HG02763 (cell line): ENCODE measurements at regions not wholly inside any gene's neighbourhood (a gene's known extent, or its start where the extent isn't known, plus 50 kb on each side); places are given as distances from the start of the nearest gene placed in this dataset.
"Not testable (repeated sequence)": the region's sequence is repeated elsewhere in the genome, so short reads cannot be mapped to it uniquely, and the experiment has no call there.

ENCODE experiments used
- ATAC-seq: cut with Tn5 transposase; IDR thresholded peaks from one replicate; pipeline ENCODE4 v1.9.1; 2021; ENCODE audit warnings: mild to moderate bottlenecking, moderate library complexity; ENCODE audit not compliant: unreplicated experiment

DNA sequence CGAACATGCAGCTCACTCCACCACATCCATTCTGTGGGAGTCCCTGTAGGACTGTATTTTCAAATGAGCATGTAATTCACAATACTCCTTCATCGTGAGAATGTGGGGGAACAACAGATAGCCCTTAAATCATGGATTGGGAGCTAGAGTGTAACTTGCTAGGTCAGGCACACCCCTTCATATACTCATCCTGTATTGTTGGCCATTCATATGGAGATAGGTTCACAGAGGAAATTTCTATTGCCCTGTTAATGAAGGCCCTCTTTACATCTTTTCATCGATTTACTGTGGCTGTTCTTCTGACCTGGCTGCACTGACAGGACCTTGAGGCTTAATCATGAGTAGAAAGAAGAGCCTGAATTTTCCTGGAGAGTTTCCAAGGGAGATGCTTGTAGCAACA lies 193.8 kb upstream of the DPP10 start:
- ATAC-seq, result no peak

DNA sequence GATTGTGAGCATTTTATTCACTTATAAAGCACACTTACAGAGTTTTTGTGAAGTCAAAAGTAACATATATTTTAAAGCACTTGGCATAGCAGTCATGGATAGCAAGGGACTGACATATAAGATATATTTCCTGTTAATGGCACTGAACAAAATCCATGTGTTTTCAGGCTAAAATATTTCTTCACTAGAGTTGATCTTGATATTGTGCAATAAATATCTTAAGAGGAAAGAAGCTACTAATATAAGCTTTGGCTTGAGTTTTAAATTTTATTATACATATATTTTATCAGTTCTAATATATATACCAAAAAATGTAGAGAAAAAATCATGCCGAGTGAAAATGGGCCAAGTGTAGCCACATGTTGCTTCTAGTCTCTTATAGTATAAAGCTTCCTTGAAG lies 189.7 kb upstream of the DPP10 start:
- no peak for ATAC-seq

DNA sequence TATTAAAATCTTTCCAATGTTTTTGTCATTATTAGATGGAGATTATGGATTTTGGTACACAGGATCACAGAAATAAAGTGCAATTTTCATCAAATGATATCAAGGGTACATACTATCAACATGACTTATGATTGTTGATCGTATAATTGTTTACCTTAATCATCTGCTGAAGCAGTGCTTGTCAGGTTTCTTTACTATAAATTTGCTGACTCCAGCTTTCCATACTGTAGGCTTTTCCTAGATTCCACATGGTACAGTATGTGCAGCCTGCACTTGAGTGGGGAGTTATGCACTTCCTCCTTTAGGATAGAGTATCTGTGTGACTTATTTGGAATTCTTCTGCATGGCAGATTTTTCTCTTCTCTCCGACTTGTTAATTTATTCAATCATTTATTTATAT lies 187.6 kb upstream of the DPP10 start:
- no peak for ATAC-seq

DNA sequence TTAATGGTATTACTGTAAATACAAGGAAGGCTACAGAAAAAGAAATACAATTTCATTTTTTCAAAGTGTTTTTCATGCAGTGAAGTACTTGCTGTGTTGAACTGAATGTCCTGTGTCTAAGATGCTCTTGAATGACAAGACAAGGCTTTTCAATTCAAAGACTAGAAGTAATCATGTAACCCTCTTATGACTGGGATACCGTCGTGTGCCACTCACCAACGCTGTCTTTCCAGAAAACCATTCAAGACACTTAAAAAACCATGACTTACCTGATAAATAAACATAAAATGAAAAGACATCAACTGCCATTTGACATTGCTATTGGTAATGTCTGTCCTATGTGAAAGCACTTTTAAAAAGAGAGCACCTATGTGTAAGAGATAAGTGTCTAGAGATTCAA lies 183.1 kb upstream of the DPP10 start:
- no peak for ATAC-seq

DNA sequence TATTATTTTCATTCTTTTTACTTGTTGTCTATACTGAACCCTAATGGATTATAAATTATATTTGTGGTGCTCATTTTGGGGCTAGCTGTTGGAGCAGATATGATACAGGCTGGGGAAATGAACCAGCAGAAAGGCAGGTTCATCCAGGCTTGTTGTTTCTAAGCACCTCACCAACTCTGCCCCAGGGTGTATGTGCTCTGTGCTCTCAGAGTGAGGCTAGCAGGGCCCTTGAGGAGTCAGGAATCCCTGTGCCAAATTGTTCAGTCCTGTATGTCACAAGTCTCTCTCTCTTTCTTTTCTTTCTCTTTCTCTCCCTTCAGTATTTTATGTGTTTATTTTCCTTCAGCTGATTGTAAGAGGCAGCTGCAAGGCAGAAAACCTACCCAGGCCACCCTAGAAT lies 181.1 kb upstream of the DPP10 start:
- ATAC-seq, result no peak

DNA sequence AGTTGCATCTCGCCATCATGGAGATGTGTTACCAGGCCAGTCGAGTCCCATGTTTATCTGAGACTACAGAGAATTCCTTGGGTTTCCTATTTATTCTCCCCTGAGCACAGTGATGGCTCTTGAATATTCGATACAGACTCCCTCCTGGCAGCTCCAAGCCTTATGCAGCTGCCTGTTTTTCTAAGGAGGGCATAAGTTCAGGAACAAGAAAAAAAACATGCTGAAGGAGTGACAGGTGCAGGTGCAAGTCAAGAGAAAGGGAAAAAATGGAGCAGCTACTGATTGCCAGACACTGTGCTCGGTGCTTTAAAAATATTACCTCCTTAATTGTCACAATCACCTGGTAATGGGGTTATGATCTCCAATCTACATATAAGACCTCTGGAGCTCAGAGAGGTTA lies 177.2 kb upstream of the DPP10 start:
- no peak for ATAC-seq

DNA sequence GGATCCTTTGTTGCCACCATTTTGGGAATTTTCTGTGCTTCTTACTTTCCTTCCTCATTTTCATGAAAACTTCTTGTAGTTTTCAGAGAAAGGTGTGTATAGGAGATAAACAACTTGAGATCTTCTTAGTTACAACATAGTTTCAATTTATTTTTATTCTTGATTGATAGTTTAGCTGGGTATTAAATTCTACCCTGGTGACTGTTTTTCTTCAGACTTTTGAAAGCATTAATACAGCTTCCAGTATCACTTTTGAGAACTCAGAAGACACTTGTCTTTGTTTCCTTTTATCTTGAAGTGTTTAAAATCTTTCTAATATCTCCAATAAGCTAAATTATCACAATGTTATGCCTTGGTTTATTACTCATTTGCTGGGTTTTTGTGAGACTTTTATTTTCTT lies 167.5 kb upstream of the DPP10 start:
- no peak for ATAC-seq

DNA sequence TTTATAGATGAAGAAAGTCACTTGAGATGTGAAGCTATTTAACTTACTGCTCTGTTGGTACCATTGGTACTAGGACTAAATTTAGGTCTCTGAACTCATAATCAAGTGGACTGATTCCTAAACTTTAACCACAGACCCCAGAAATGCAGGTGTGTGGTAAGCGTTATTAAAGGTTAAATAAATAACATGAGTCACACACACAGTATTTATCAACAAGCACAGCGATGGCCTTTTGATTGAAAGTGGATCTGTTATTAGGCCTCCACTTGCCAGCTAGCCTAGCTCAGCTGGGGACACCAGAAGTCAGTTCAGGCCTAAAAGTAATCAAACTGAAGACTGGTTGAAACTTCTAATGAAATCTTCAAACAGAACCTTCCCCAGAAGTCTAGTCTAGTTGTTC lies 161.3 kb upstream of the DPP10 start:
- no peak for ATAC-seq

DNA sequence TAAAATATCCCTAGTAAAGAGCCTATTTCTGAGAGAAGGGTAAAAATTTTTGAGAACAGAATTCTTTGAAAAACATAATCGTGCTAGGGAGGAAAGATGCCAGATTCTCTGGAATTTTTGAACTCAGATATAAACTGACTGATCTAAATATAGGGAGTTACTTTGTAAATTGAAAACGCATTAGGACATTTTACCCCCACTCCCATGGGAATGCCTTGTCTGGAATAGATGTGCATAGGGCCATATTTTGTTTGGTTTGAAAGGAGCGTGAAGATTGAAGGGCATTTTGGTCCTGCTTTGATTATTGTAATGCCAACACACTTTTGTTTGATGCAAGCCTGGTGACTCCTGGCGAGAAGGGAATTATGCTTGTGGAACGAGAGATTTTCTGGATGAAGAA lies 158.7 kb upstream of the DPP10 start:
- no peak for ATAC-seq

DNA sequence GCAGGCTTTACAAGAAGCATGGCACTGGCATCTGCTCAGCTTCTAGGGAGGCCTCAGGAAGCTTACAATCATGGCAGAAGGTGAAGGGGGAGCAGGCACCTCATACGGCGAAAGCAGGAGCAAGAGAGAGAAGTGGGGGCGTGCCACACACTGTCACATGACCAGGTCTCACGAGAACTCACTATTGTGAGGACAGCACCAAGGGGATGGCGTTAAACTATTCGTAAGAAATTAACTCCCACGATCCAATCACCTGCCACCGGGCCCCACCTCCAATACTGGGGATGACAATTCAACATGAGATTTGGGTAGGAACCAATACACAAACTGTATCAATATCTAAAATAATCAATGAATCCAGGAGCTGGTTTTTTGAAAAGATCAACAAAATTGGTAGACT lies 156.0 kb upstream of the DPP10 start:
- ATAC-seq, result no peak

DNA sequence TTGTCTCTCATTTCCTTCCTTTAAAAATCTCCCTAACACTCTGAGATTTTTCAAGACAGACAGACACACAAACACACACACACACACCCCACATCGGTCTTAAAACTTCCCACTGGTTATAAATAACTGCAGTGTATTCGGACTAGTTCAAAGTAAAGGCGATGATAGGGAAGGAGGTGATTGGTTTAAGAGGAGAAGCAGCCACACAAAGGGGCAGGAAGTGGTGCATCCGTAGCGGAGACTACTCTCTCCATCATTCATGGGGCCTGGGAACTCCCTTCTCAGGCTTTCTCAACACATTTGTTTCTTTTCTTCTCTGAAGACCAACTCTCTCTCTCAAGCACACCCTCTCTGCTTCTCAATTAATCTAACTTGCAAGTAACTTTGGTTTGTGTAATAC lies 149.1 kb upstream of the DPP10 start:
- ATAC-seq, result no peak

DNA sequence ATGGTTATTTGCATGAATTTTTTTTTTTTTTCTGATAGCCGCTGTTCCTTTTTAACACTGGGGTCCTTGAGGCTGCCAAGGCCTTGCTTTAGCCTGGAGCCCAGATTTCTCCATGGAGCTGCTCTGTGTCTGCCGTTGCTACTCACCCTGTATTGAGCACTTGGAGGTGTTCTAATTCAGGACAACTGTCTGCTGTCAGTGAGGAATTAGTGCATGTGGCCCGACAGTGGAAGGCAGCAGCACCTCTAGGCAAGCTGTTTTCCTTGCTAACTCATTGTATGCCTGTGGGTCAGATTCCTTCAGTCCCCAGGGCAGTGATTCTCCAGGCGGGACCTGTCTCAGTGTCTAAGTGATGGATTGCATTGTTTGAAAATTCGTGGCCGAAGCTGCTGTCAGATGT lies 147.7 kb upstream of the DPP10 start:
- ATAC-seq, result no peak

DNA sequence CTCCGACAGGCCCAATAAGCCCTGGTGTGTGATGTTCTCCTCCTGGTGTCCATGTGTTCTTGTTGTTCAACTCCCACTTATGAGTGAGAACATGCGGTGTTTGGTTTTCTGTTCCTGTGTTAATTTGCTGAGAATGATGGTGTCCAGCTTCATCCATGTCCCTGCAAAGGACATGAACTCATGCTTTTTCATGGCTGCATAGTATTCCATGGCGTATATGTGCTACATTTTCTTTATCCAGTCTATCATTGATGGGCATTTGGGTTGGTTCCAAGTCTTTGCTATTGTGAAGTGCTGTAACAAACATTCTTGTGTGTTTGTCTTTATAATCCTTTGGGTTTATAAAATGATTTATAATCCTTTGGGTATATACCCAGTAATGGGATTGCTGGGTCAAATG lies 142.1 kb upstream of the DPP10 start:
- ATAC-seq, result not testable (repeated sequence)

DNA sequence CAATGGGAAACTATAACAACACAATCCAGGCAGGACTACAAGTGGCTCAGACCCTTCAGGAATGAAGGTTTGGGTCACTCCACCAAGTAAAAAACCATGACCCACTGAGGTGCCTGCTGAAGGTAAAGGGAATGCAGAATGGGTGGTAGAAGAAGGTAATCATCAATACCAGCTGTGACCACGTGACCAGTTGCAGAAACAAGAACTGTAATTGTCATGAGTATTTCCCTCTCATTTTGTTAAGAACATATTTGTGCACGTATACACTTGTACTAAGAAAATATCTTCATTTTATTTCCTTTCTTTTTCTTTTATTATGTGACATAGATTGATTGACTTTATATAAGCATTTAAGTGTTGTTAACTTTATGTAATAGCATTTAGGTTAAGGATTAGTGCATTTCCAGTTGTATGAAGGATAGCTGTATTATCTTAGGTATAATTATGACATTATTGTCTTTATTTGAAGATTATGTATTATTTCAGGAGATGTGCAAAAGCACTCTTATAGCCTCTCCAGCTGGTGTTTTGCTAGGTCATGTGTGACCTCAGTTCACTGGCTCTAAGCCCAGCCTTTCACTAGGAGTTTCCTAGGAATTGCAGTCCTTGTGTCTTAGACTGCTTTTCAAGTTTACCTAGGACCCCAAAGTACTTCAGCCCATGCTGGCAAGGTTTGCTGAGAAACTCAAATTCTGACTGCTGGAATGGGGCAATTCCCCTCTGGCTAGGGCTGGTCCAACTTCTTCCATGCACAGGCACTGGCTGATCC lies 125.7 kb upstream of the DPP10 start:
- ATAC-seq, result no peak

DNA sequence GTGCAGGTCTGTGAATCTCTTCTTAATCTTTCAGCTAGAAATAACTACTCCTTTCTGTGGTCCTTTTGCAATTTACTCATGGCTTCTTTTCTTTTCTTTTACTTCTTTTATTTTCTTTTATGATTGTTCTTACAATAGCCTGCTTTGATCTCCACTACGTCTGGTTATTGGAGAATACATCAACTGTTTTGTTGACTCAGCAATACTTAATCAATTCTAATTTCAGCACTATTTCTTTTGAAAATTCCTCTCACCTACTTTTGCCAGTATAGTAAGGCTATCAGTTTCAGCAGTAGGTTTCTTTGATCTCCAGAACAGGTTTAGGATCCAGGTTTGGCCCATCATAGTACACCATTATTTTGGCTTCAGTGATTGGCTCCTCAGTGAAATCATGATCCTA lies 111.8 kb upstream of the DPP10 start:
- ATAC-seq, result no peak

DNA sequence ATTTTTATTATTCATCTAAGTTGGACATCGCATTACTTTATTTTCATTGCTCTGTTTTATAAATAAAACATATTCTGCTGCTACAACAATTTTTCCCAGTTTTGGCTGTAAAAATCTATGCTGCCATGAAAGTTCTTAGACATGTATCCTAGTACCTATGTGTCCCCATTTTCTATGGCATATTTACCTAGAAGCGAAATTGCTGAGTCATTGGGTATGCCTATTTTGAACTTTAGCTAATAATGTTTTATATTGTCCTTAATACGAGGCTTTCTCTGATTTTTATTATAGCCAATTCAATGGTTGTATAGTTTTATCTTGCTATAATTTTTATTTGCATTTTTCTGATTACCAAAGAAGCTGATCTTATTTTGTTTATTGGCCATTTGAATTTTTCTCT lies 110.5 kb upstream of the DPP10 start:
- no peak for ATAC-seq

DNA sequence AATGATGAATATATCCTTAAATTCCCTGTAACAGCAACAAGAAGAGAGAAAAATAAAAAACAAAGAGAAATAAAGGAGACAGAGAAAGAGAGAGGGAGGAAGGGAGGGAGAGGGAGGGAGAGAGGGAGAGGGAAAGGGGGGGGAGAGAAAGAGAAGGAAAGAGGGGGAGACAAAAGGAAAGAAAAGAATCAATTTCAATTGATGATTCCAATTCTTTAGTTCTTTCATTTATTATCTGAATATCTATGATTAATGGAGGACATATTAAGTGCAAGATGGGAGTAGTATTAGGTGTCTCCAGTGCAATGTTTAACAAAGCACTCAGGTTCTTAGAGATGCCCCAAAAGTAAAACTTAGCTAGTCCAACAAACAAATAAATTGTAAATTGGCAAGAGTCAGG lies 97.2 kb upstream of the DPP10 start:
- no peak for ATAC-seq

DNA sequence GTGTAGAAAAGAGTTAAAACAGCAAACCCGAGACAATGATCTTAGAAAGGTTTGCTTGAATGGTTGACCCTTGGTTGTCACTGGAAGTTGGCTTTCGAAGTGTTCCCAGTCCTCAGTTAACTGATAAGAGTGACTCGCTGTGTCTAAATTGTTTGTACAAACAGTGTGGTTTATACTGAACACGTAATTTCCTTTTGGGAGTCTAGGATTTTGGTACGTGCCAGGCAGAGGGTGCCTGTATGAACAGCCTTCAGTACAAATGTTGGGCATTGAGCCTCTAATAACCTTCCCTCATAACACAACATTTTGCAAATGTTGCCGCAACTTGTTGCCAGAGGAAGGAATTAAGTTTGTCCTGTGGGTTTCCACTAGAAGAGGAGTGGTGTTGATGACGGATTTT lies 95.8 kb upstream of the DPP10 start:
- no peak for ATAC-seq

DNA sequence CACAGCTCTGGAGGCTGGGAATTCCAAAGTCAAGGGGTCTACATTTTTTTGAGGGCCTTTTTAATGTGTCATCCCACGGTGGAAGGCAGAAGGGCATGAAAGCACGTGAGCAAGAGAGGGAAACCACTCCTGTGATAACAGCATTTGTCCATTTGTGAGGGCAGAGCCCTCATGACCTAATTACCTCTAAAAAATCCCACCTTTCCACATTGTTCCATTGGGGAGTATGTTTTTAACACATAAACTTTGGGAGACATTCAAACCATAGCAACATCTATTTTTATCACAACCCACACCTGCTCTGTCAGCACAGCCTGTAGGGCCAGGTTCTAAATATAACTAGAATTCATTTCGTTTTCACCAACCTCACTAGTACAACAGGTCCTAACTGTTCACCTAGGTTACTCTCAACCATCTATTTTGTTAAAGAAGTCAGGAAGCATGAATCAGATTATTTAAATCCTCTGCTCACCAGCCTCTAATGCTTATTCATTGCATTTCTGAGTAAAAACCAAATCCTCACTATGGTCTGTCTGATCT lies 92.2 kb upstream of the DPP10 start:
- ATAC-seq, result no peak

DNA sequence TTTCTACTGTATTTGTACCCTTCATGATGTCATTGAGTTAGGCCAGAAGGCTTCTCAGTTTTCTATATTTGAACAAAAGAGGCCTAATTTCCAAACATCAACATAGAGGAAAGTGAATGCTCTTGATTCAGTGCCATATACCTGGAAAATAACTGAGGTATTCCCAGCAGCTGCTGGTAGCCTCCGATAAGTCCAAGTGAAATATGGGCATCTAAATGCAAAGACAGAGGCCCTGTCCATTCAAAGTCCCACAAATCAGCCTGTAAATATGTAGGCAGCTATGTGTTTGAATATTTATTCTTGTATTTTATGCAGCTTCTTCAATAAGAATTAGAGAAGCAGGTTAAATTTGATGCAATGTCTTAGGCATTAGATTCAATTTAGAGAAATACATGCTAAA lies 89.5 kb upstream of the DPP10 start:
- ATAC-seq, result no peak

DNA sequence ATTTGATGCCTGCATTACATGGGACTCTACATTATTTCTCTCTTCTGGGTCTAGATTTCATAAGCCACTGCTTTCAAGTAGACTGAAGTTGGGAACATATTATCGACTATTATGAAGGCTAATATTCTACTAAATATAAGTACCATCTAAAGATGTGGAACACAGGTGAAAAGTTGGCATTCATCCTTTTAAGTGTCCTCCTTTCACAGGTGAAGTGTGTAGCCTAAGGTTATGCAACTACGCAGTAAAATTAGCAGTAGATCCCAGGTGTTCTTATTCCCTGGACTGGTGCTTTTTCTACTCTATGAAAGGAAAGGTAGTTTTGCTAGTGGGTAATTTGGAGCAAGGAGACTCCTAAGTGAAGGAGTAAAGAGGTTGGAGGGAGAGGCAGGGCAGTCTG lies 88.2 kb upstream of the DPP10 start:
- ATAC-seq, result no peak

DNA sequence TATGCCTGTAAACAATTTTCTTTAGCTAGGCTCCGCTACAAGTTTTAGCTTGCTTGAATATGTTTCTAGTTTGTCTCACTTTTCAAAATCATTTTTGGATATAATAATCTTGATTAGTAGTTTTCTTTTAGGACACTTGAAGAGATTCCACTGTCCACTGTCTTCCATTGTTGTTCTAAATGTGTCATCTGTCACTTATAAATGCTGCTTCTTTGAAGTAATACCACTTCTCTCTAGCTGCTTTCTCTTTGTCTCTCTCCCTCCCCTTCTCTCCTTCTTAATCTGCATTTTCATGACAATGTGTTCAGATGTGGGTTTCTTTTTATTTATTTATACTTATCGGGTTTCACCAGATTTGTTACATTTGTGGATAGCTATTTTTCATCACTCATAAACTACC lies 73.7 kb upstream of the DPP10 start:
- no peak for ATAC-seq

DNA sequence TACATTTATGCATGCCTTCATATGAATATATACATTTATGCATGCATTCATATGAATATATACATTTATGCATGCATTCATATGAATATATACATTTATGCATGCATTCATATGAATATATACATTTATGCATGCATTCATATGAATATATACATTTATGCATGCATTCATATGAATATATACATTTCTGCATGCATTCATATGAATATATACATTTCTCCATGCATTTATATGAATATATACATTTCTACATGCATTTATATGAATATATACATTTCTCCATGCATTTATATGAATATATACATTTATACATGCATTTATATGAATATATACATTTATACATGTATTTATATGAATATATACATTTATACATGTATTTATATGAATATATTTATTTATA lies 70.7 kb upstream of the DPP10 start:
- ATAC-seq, result not testable (repeated sequence)
